Neural cell (in vitro differentiated cells): ENCODE measurements at regions not wholly inside any gene's neighbourhood (a gene's known extent, or its start where the extent isn't known, plus 50 kb on each side); places are given as distances from the start of the nearest gene placed in this dataset.

Source experiments
- CTCF ChIP-seq: fragments of 450-650 bp; IDR thresholded peaks from 2 replicates; pipeline ENCODE4 v1.5.1; 2014; ENCODE audit warnings: antibody characterized with exemption, mild to moderate bottlenecking, moderate library complexity; ENCODE audit not compliant: poor library complexity, severe bottlenecking
- EP300 ChIP-seq: fragments of 450-650 bp; conservative IDR thresholded peaks from 2 replicates; pipeline ENCODE4 v1.6.1; 2014; ENCODE audit warnings: antibody characterized with exemption, mild to moderate bottlenecking, moderate library complexity; ENCODE audit not compliant: poor library complexity, severe bottlenecking
- SMC3 ChIP-seq: fragments of 450-650 bp; conservative IDR thresholded peaks from 2 replicates; pipeline ENCODE4 v1.6.1; 2014; ENCODE audit warnings: antibody characterized with exemption, mild to moderate bottlenecking, moderate library complexity; ENCODE audit not compliant: poor library complexity

DNA sequence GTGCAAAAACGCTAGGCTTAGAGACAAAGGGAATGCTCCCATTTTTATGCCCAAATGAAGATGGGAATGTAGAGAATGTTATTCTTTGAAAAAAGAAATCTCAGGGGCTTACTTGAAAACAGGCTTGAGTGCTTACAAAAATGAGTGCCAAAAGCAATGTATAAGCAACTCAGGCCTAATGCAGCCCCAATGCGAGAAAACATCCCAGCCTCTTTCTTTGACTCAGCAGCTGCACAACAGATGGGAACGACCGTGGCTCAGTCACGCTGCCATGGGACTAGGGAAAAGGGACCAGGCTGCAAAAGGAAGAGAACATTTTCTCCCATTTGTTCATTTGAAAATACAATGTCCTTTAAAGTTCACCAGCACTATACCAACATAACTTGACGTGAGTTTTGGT is 246.4 kb upstream of the LRIG1 start:
- no peak for TF ChIP-seq CTCF
- no peak for TF ChIP-seq EP300
- no peak for TF ChIP-seq SMC3
